ENCODE measurements at regions not wholly inside any gene's neighbourhood (a gene's known extent, or its start where the extent isn't known, plus 50 kb on each side); places are given as distances from the start of the nearest gene placed in this dataset.

DNA sequence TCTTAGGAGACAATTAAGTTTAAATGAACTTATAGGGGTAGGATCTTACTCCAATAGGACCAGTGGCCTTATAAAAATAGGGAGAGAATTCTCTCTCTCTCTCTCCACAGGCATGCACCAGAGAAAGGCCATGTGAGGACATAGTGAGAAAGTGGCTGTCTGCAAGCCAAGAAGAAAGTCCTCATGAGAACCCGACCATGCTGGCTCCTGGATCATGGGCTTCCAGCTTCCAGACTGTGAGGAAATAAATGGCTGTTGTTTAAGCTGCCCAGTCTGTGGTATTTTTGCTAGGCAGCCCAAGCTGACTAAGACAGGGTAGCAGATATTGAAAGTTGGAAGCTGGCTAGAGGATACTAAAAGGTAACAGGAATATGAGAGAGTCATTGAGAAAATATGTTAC, 454.0 kb downstream of the NBAS start:
- no peak for DNase-seq

DNA sequence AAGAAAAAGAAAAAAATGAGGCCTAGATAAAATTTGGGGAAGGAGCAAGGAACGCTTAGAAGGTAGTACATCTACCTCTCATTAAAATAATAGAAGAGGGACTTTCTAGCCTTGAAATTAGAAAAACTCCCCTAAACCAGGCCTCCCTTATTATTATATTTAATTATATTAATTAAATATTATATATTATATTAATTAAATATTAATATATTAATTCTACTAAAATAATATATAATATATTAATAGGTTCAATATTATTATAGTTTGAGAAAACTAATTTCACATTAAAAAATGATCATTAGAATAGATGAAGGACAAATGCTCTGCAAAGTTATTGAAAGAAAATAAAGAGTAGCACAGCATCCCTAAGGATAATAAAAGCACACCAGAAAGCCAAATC, 449.4 kb downstream of the NBAS start:
- no peak for DNase-seq

DNA sequence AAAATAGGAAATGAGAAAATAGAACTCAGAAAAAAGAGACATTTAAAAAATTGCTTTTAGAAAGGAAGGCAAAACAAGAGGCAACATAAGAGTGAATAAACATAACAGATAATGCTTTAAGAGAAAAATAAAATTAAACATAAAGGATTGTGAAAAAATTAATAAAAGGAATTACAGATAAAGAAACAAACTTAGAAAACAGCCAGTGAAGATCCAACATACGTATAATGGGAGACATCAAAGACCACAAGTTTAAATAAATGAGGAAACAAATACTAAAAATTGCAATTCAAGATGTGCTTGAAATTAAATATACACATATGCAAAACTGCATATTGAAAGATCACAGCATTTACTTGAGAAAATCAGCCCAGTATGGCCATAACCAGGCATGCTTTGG, 448.9 kb downstream of the NBAS start:
- no peak for DNase-seq

DNA sequence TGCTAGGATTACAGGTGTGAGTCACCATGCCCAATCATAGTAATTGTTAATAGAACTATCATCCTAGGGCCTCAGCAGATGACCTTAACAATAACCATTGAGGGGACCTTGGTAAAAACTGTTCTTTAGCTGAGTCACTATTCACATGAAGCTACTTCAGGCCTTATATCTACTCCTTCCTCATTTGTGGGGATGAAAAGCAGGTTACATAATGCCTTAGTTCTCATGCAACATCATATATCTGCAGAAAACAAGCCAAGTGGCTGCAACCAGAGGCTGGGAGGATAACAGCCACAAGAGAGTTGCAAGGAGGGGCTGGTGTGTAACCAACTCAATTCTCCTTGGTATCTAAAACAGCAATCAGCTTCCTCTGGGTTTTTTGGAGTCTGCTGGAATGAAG, 445.4 kb downstream of the NBAS start:
- peak; percentile 55 for DNase-seq

DNA sequence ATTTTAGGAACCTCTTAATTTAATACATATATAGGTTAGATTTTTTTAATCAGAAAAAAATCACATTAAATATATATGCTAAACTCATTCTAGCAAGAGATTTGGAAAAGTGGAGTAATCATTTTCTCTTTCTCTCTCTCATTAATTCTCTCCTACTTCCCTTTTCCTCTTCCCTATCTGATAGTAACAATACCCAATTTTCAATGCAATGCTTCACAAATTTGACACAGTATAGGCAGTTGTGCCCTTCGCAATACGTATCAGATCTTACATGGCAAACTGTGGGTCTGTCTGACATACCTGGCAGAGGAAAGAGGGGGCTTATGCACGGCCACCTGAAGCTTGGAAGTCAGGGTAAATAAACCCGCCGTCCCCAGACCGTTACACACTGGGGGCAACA, 444.3 kb downstream of the NBAS start:
- DNase-seq: peak; percentile 2

All from inflammatory macrophage treated with lipopolysaccharide for 4 hours (primary cell).